A673 (cell line): ENCODE measurements at regions not wholly inside any gene's neighbourhood (a gene's known extent, or its start where the extent isn't known, plus 50 kb on each side); places are given as distances from the start of the nearest gene placed in this dataset.

ENCODE experiments used
- BruUV-seq: library from RNA; stranded (reverse); fragments of 400-500 nt; replicated peaks from 2 replicates; lab custom pipeline; 2021; lab: Mats Ljungman, UMichigan
- CTCF ChIA-PET: fragments of 300-600 bp; sonication (Branson Sonifier 250); formaldehyde crosslinking; loops from one replicate; lab custom pipeline; 2022; ENCODE audit warnings: antibody characterized with exemption; lab: Charles Lee
- POLR2A ChIA-PET: fragments of 300-600 bp; sonication (Branson Sonifier 250); formaldehyde crosslinking; loops from one replicate; lab custom pipeline; 2022; ENCODE audit warnings: antibody characterized with exemption; ENCODE audit not compliant: low non-redundant PET; lab: Charles Lee
- DNase-seq: peaks from one replicate; pipeline ENCODE4 v3.0.0-alpha.2; 2015; ENCODE audit warnings: low spot score
- H3K27ac ChIP-seq: fragments of 200-600 bp; sonication (generic); 2 replicates; pipeline ENCODE4 v1.5.1; 2016; ENCODE audit warnings: mixed run types, low read depth, mild to moderate bottlenecking, mixed read lengths, antibody characterized with exemption, low read length; ENCODE audit not compliant: poor library complexity, severe bottlenecking
- H3K27me3 ChIP-seq: fragments of 200-600 bp; sonication (generic); replicated peaks from 2 replicates; pipeline ENCODE4 v1.6.1; 2017; ENCODE audit warnings: mixed run types, low read depth, mild to moderate bottlenecking, mixed read lengths, antibody characterized with exemption, low read length; ENCODE audit not compliant: insufficient read depth, poor library complexity
- H3K36me3 ChIP-seq: fragments of 200-600 bp; sonication (generic); 2 replicates; pipeline ENCODE4 v1.6.1; 2016; ENCODE audit warnings: mixed run types, mild to moderate bottlenecking, mixed read lengths, antibody characterized with exemption, low read length; ENCODE audit not compliant: insufficient read depth, poor library complexity, severe bottlenecking
- H3K4me1 ChIP-seq: fragments of 200-600 bp; sonication (generic); 2 replicates; pipeline ENCODE4 v1.6.1; 2017; ENCODE audit warnings: mixed run types, mild to moderate bottlenecking, mixed read lengths, antibody characterized with exemption, low read length; ENCODE audit not compliant: insufficient read depth, poor library complexity, severe bottlenecking
- H3K4me3 ChIP-seq: fragments of 200-600 bp; sonication (generic); 2 replicates; pipeline ENCODE4 v1.5.1; 2016; ENCODE audit warnings: low read depth, mixed run types, mild to moderate bottlenecking, mixed read lengths, low read length; ENCODE audit not compliant: poor library complexity, severe bottlenecking
- H3K9me3 ChIP-seq: fragments of 200-600 bp; sonication (generic); 2 replicates; pipeline ENCODE4 v1.6.1; 2016; ENCODE audit warnings: mixed run types, low read depth, mild to moderate bottlenecking, mixed read lengths, antibody characterized with exemption, low read length; ENCODE audit not compliant: poor library complexity, severe bottlenecking
- EZH2 ChIP-seq: fragments of 200-600 bp; sonication (generic); IDR thresholded peaks from 2 replicates; pipeline ENCODE4 v1.6.1; 2017; ENCODE audit warnings: borderline replicate concordance, low read depth, mild to moderate bottlenecking, mixed read lengths, antibody characterized with exemption, low read length; ENCODE audit not compliant: poor library complexity, severe bottlenecking
- intact Hi-C: fragments of 100-400 bp; cut with micrococcal nuclease; formaldehyde crosslinking; loops from one replicate; pipeline ENCODE4 v1.10.0; 2022; ENCODE audit not compliant: unreplicated experiment
- TF ChIP-seq, protein P1 (sequence below): fragments of 300-800, 200-600 bp; sonication (generic); conservative IDR thresholded peaks from 2 replicates; pipeline ENCODE4 v1.5.1; 2017; ENCODE audit warnings: low read depth, mild to moderate bottlenecking, antibody characterized with exemption, low read length, moderate library complexity, mixed read lengths

DNA sequence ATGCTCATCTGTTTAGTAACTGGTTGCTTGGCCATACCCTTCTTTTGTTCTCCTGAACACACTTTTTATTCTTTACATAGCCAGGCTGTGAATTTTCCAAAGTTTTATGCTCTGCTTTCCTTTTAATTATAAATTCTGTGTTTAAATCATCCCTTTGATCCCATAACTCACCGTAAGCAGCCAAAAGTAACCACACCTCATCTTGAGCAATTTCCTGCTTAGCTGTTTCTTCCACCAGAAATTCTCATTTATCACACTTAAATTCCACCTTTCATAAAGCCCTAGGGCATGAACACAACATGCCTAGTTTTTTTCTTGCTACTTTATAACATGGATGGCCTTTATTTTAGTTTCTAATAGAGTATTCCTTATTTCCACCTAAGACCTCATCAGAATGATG is 510.7 kb downstream of the C12orf50 start:
- H3K9me3 ChIP-seq = no peaks in the 10 kb centered on the region
- ChIA-PET CTCF (no interaction called here), POLR2A (no interaction called here)
- no peak overlapping the region for H3K4me3 ChIP-seq
- H3K27me3 ChIP-seq = no peaks in the 10 kb centered on the region
- TF ChIP-seq EZH2 = no peak
- TF ChIP-seq, protein P1, sequence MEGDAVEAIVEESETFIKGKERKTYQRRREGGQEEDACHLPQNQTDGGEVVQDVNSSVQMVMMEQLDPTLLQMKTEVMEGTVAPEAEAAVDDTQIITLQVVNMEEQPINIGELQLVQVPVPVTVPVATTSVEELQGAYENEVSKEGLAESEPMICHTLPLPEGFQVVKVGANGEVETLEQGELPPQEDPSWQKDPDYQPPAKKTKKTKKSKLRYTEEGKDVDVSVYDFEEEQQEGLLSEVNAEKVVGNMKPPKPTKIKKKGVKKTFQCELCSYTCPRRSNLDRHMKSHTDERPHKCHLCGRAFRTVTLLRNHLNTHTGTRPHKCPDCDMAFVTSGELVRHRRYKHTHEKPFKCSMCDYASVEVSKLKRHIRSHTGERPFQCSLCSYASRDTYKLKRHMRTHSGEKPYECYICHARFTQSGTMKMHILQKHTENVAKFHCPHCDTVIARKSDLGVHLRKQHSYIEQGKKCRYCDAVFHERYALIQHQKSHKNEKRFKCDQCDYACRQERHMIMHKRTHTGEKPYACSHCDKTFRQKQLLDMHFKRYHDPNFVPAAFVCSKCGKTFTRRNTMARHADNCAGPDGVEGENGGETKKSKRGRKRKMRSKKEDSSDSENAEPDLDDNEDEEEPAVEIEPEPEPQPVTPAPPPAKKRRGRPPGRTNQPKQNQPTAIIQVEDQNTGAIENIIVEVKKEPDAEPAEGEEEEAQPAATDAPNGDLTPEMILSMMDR = no peak
- intact Hi-C loops = no loop called here
- no peak overlapping the region for H3K27ac ChIP-seq
- DNase-seq = no peak
- BruUV-seq = no TSS peak
- H3K4me1 ChIP-seq = no peaks in the 10 kb centered on the region
- no peaks in the 10 kb centered on the region for H3K36me3 ChIP-seq

- Histone ChIP-seq H3K4me3 (no peak overlapping the region), H3K36me3 (no peaks in the 10 kb centered on the region), H3K4me1 (no peaks in the 10 kb centered on the region), H3K27ac (no peak overlapping the region), H3K27me3 (no peaks in the 10 kb centered on the region), H3K9me3 (no peaks in the 10 kb centered on the region)
- no peak for DNase-seq
- no TSS peak for BruUV-seq
- TF ChIP-seq, protein P1 = no peak
- no peak for TF ChIP-seq EZH2
- intact Hi-C loops = no loop called here
- ChIA-PET POLR2A (no interaction called here), CTCF (no interaction called here)
Observed at GRCh38 chr12:87518036-87518435, 511.2 kb downstream of the C12orf50 start.

DNA sequence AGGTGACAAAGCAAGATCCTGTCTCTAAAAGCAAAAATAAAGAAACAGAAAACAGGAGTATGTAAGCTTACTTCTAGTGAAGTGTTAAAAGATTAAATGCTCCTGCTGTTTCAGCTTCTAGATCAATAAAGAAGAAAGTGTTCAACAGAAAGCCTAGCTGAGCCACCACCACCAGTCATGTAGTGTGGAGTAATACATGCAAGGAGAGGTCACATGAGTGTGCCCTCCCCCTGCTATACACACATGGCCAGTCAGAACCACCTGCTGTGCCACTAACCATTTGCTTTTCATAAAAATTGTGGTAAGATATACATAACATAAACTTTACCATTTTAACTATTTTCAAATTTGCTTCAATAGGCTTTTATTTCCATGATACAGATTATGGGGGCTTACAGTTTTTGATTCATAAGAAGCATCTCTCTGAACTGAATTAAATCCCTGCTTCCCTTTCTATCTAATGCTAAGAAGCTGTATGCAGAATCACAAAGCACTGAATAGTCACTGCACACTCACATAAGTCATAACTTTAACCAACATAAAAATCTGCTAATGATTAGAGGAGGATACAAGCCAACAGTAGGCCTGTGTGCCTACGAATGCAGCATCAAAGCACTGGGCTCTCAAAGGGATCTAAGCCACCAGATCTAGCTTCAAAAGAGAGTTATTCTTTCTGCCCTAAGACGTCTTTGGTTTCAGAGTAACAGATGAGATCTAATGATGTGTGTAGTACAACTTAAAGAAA is 515.5 kb downstream of the C12orf50 start:
- intact Hi-C loops = no loop called here
- H3K27me3 ChIP-seq = no peaks in the 10 kb centered on the region
- no peaks in the 10 kb centered on the region for H3K36me3 ChIP-seq
- H3K27ac ChIP-seq = no peak overlapping the region
- TF ChIP-seq EZH2 = no peak
- TF ChIP-seq, protein P1 = no peak
- no peak overlapping the region for H3K4me3 ChIP-seq
- peaks cover 8% of the 10 kb centered on the region for H3K4me1 ChIP-seq
- no peak for DNase-seq
- POLR2A ChIA-PET = no interaction called here
- CTCF ChIA-PET = no interaction called here
- no peaks in the 10 kb centered on the region for H3K9me3 ChIP-seq
- no TSS peak for BruUV-seq
